ENCODE measurements at regions not wholly inside any gene's neighbourhood (a gene's known extent, or its start where the extent isn't known, plus 50 kb on each side); places are given as distances from the start of the nearest gene placed in this dataset.
A peak's percentile ranks its signal among the peaks of the same experiment; 100 is the strongest.
"Not testable (repeated sequence)": the region's sequence is repeated elsewhere in the genome, so short reads cannot be mapped to it uniquely, and the experiment has no call there.

DNA sequence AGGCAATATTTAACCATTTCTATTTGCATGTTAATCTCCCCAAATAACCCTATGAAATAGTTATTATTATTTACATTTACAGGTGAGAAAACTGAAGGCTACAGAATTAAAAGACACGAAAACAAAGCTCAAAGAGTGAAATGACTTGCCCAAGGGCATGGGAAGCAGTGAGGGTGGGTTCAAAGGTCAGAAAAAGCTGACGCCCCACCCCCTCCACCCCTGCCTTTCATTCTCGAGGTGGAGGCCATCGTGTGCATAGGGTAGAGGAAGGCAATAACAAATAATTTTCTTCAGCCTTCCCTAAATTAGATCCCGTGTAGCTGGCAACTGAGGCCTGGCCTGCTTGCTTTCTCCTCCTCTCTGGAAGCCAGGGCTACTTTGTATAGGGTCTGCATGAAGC is 56.1 kb upstream of the RBFOX2 start:
- H3K36me3 ChIP-seq (ENCODE audit: low read depth), result no peaks in the 10 kb centered on the region
- H3K27me3 ChIP-seq (ENCODE audit: insufficient read depth, poor library complexity, severe bottlenecking), result no peaks in the 10 kb centered on the region

DNA sequence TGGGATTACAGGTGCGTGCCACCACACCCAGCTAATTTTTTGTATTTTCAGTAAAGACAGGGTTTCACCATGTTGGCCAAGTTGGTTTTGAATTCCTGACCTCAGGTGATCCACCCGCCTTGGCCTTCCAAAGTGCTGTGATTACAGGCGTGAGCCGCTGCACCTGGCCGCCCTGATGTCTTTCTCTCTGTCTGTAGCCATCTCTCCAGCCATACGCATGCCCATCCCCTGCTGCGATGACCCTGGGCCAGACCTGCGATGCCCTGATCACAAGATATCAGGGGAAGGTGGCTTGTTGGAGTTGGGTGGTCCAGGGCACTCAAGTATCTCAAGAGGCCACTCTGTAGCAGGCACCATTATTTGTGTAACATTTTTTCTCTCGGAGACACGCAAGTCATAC is 54.4 kb upstream of the RBFOX2 start:
- no peak for DNase-seq (ENCODE audit: low spot score)
- no peaks in the 10 kb centered on the region for H3K36me3 ChIP-seq (ENCODE audit: low read depth)
- no peaks in the 10 kb centered on the region for H3K27me3 ChIP-seq (ENCODE audit: insufficient read depth, poor library complexity, severe bottlenecking)
- H3K9me3 ChIP-seq (ENCODE audit: severe bottlenecking), result no peaks in the 10 kb centered on the region
- TF ChIP-seq, protein P1, sequence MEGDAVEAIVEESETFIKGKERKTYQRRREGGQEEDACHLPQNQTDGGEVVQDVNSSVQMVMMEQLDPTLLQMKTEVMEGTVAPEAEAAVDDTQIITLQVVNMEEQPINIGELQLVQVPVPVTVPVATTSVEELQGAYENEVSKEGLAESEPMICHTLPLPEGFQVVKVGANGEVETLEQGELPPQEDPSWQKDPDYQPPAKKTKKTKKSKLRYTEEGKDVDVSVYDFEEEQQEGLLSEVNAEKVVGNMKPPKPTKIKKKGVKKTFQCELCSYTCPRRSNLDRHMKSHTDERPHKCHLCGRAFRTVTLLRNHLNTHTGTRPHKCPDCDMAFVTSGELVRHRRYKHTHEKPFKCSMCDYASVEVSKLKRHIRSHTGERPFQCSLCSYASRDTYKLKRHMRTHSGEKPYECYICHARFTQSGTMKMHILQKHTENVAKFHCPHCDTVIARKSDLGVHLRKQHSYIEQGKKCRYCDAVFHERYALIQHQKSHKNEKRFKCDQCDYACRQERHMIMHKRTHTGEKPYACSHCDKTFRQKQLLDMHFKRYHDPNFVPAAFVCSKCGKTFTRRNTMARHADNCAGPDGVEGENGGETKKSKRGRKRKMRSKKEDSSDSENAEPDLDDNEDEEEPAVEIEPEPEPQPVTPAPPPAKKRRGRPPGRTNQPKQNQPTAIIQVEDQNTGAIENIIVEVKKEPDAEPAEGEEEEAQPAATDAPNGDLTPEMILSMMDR (IDR thresholded peaks at IDR 0.05; ENCODE audit: poor library complexity, severe bottlenecking), result no peak
- no peak overlapping the region for H3K27ac ChIP-seq (ENCODE audit: poor library complexity, severe bottlenecking)
- ATAC-seq (ENCODE audit: low read depth), result no peak
- H3K4me1 ChIP-seq (ENCODE audit: insufficient read depth, poor library complexity, severe bottlenecking), result peaks cover 18% of the 10 kb centered on the region
- no peak overlapping the region for H3K4me3 ChIP-seq (ENCODE audit: severe bottlenecking)

More for the DNA sequence above, 56.1 kb upstream of the RBFOX2 start:
- no peak for ATAC-seq (ENCODE audit: low read depth)
- DNase-seq (ENCODE audit: low spot score), result no peak
- H3K4me3 ChIP-seq (ENCODE audit: severe bottlenecking), result no peak overlapping the region
- peak overlapping the region; percentile 26 for H3K27ac ChIP-seq (ENCODE audit: poor library complexity, severe bottlenecking)
- H3K4me1 ChIP-seq (ENCODE audit: insufficient read depth, poor library complexity, severe bottlenecking), result peaks cover 23% of the 10 kb centered on the region
- TF ChIP-seq, protein P1 (IDR thresholded peaks at IDR 0.05; ENCODE audit: poor library complexity, severe bottlenecking), result no peak
- no peaks in the 10 kb centered on the region for H3K9me3 ChIP-seq (ENCODE audit: severe bottlenecking)

DNA sequence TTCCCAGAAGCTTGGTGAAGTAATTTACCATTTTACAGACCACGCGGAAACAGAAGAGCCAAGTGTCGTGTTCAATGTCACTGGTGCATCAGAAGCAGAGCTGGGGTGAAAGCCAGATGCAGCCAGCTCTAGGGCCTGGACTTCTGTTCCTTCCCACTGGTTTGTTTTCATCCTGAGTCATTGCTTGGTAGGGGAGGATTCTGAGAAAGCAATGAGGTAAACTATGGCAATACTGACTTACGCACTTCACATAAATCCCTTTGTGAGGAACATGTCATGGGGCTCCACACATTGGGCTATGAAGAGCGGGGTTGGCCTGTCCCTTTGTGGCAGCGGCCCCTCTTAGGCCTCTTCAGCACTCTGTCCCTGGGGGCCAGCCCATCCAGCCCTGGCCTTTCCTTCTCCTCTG is 52.4 kb upstream of the RBFOX2 start:
- TF ChIP-seq, protein P1 (IDR thresholded peaks at IDR 0.05; ENCODE audit: poor library complexity, severe bottlenecking), result no peak
- Histone ChIP-seq H3K27me3 (ENCODE audit: insufficient read depth, poor library complexity, severe bottlenecking) (no peaks in the 10 kb centered on the region), H3K4me1 (ENCODE audit: insufficient read depth, poor library complexity, severe bottlenecking) (peaks cover 12% of the 10 kb centered on the region), H3K9me3 (ENCODE audit: severe bottlenecking) (no peaks in the 10 kb centered on the region), H3K4me3 (ENCODE audit: severe bottlenecking) (no peak overlapping the region), H3K36me3 (ENCODE audit: low read depth) (no peaks in the 10 kb centered on the region), H3K27ac (ENCODE audit: poor library complexity, severe bottlenecking) (no peak overlapping the region)
- no peak for DNase-seq (ENCODE audit: low spot score)
- no peak for ATAC-seq (ENCODE audit: low read depth)

- DNase-seq (ENCODE audit: low spot score); ATAC-seq (ENCODE audit: low read depth): not testable (repeated sequence)
Observed at GRCh38 chr22:36080281-36080680, 51.7 kb upstream of the RBFOX2 start.

GRCh38 chr22:36079041-36079440 is 50.4 kb upstream of the RBFOX2 start:
- ATAC-seq (ENCODE audit: low read depth) (no peak), DNase-seq (ENCODE audit: low spot score) (no peak)
- H3K4me1 ChIP-seq (ENCODE audit: insufficient read depth, poor library complexity, severe bottlenecking), result peaks cover 7% of the 10 kb centered on the region

More at GRCh38 chr22:36080281-36080680, 51.7 kb upstream of the RBFOX2 start:
- not testable (repeated sequence) for H3K27ac ChIP-seq (ENCODE audit: poor library complexity, severe bottlenecking); H3K4me3 ChIP-seq (ENCODE audit: severe bottlenecking); H3K27me3 ChIP-seq (ENCODE audit: insufficient read depth, poor library complexity, severe bottlenecking); H3K9me3 ChIP-seq (ENCODE audit: severe bottlenecking); H3K36me3 ChIP-seq (ENCODE audit: low read depth)
- H3K4me1 ChIP-seq (ENCODE audit: insufficient read depth, poor library complexity, severe bottlenecking), result peaks cover 11% of the 10 kb centered on the region

More at GRCh38 chr22:36079041-36079440, 50.4 kb upstream of the RBFOX2 start:
- H3K4me3 ChIP-seq (ENCODE audit: severe bottlenecking), result no peak overlapping the region
- TF ChIP-seq, protein P1 (IDR thresholded peaks at IDR 0.05; ENCODE audit: poor library complexity, severe bottlenecking), result no peak
- H3K9me3 ChIP-seq (ENCODE audit: severe bottlenecking), result no peaks in the 10 kb centered on the region
- no peak overlapping the region for H3K27ac ChIP-seq (ENCODE audit: poor library complexity, severe bottlenecking)
- H3K36me3 ChIP-seq (ENCODE audit: low read depth), result no peaks in the 10 kb centered on the region
- no peaks in the 10 kb centered on the region for H3K27me3 ChIP-seq (ENCODE audit: insufficient read depth, poor library complexity, severe bottlenecking)

Data from RWPE2 (cell line).